ENCODE measurements at regions not wholly inside any gene's neighbourhood (a gene's known extent, or its start where the extent isn't known, plus 50 kb on each side); places are given as distances from the start of the nearest gene placed in this dataset.
"Not testable (repeated sequence)": the region's sequence is repeated elsewhere in the genome, so short reads cannot be mapped to it uniquely, and the experiment has no call there.

DNA sequence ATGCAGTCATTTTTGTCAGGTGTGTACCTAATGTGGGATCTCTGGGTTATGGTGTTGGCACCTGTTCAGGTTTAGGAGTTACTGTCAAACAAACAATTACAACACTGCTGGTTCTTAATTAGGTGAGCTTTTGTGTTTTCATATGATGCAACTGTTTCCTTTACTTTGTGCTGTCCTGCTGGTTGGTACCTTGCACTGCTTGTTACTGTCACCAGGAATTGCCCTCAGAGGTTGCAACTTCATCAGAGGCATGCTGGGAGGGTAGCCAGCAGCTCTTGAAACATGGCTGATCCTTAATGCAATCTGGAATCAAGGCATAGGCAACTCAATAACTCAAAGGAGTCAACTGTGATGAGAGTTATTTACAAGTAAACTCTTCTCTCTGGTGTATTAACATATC is 400.3 kb downstream of the MIAT start:
- DNase-seq (no peak), ATAC-seq (no peak)
- intact Hi-C loops (cut with DNase I, micrococcal nuclease), result no loop called here

DNA sequence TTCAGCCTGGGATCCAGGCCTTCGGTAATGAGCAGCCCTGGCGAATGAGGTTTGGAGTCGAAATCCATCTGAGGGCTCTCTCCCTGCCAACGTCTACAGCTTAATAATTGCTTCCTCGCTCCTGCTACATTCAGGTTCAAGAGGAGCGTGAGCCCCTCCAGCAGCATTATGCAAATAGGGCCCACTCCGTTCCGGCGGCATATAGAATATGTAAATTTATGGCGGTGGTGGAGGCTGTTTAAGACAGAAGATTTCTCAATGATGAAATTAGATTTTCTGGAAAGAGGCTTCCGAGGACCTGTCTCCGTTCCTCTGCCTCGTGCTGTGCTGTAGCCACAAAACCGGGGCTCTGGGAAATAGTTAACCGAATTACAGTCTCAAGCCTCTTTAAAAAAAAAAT is 402.8 kb downstream of the MIAT start:
- intact Hi-C loops (cut with DNase I, micrococcal nuclease), result no loop called here
- no peak for ATAC-seq
- DNase-seq, result no peak

- DNase-seq (no peak), ATAC-seq (no peak)
- intact Hi-C loops (cut with DNase I, micrococcal nuclease), result no loop called here
Observed at GRCh38 chr22:27062910-27063309, 405.5 kb downstream of the MIAT start.

GRCh38 chr22:27063406-27063805 is 406.0 kb downstream of the MIAT start:
- no peak for DNase-seq
- no peak for ATAC-seq
- intact Hi-C loops (cut with DNase I, micrococcal nuclease), result no loop called here

DNA sequence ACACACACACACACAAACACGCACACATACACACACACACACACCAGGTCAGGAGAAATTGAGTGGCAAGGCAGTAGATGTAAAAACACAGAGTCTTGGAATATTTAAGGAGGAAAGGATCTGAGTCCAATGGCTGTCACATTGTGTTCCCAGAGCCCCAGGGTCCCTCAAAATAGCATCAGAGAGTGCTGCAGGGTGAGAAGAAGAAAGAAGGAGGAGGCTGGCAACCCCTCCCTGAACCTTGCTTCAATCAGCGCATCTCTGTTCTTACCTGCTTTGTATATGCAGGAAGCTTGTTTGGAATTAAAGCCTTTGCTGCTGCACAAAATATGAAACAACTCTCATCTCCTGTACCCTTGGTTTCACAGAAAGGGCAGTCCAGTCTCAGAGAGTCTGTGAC is 406.5 kb downstream of the MIAT start:
- intact Hi-C loops (cut with DNase I, micrococcal nuclease), result no loop called here
- DNase-seq, result no peak
- ATAC-seq, result no peak

DNA sequence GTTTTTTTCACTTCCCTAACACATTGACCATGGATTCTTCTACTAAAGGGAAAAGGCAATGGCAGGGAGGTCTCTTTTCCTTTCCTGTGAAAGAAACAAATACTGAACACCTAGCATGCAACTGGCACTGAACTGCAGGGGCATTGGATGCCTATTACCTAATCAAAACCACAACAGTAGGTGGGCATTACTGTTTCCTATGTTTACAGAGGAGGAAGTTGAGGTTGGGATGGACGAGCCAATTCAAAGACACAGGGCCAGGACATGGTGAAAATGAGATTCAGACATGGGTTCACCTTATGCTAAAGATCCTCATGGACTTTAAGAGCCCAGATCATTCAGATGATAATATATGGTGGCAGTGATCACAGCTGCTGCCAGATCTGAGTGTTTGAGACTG is 407.0 kb downstream of the MIAT start:
- ATAC-seq (no peak), DNase-seq (no peak)
- intact Hi-C loops (cut with DNase I, micrococcal nuclease), result no loop called here

DNA sequence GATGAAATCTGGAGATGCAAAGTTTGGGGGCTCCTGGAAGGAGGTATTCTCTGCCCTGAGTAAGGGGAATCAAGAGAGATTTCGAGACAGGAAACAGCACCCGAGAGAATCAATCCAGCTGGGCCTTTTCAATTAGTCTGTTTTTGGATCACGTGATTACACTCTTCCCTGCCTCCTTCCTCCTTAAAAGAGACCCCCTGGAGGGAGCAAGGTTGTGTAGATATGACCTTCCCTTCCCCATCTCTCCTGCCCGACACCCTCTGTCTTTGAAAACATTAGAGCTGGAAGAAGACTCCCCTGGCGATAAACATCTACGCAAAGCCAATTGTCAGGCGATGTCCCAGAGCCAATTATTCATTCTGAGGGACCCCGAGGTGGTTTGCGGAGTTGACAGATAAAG is 407.9 kb downstream of the MIAT start:
- intact Hi-C loops (cut with DNase I, micrococcal nuclease), result no loop called here
- no peak for ATAC-seq
- no peak for DNase-seq

DNA sequence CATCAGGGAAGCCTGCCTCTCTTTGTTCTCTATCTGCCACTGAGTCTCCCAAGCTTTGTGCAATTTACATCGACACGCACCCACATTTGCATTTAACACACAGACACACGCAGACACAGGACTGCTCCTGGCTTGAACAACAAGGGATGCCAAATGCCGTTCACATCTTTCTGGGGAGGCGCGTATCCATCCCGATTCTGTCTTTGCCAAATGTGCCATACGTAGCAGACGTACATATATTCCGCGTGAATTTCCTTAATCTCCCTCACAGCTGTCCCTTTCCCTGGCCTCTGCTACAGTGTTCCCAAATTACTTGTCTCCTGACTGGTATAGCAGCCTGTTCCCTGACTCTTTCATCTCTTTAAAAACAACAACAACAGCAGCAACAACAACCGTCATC is 409.5 kb downstream of the MIAT start:
- ATAC-seq, result no peak
- intact Hi-C loops (cut with DNase I, micrococcal nuclease), result no loop called here
- DNase-seq, result no peak

DNA sequence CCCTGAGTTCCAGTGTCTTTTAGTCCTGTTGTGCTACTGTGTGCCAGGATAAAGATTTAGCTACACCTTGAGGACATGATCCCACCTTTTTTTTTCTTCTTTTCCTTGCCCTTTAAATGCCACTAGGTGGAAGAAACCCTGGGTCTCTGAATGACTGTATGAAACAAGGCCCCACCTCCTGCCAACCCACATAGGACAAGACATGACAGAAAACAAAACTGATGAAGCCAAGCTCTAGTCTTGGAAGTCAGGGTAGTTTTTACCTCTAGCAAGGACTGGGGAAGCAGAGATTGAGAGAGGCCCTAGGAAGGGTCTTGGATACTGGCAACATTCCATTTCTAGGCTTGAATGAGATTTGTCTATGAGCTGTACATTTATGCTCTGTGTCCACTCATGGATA is 410.7 kb downstream of the MIAT start:
- ATAC-seq, result no peak
- no peak for DNase-seq
- intact Hi-C loops (cut with DNase I, micrococcal nuclease), result no loop called here

GRCh38 chr22:27070594-27070993 is 413.2 kb downstream of the MIAT start:
- DNase-seq, result no peak
- intact Hi-C loops (cut with DNase I, micrococcal nuclease), result no loop called here
- no peak for ATAC-seq

- DNase-seq, result no peak
- intact Hi-C loops (cut with DNase I, micrococcal nuclease), result no loop called here
- ATAC-seq, result no peak
Observed at GRCh38 chr22:27073601-27074425, 416.4 kb downstream of the MIAT start.

- DNase-seq (no peak), ATAC-seq (no peak)
Observed at GRCh38 chr22:27075028-27075678, 417.8 kb downstream of the MIAT start.

GRCh38 chr22:27075891-27076290 is 418.5 kb downstream of the MIAT start:
- intact Hi-C loops (cut with DNase I, micrococcal nuclease), result no loop called here

More at GRCh38 chr22:27075028-27075678, 417.8 kb downstream of the MIAT start:
- intact Hi-C loops (cut with DNase I, micrococcal nuclease), result no loop called here

DNA sequence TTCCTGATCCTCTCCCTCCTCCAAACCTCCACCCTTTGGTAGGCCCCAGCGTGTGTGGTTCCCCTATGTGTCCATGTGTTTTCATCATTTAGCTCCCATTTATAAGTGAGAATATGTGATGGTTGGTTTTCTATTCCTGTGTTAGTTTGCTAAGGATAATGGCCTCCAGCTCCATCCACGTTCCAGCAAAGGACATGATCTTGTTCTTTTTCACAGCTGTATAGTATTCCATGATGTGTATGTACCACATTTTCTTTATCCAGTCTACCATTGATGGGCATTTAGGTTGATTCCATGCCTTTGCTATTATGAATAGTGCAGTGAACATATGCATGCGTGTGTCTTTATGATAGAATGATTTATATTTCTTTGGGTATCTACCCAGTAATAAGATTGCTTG is 420.7 kb downstream of the MIAT start:
- intact Hi-C loops (cut with DNase I, micrococcal nuclease); ATAC-seq; DNase-seq: not testable (repeated sequence)

More at GRCh38 chr22:27075891-27076290, 418.5 kb downstream of the MIAT start:
- DNase-seq, result no peak
- no peak for ATAC-seq

GRCh38 chr22:27080036-27080578 is 422.7 kb downstream of the MIAT start:
- DNase-seq, result no peak
- ATAC-seq, result no peak
- intact Hi-C loops (cut with DNase I, micrococcal nuclease), result no loop called here

DNA sequence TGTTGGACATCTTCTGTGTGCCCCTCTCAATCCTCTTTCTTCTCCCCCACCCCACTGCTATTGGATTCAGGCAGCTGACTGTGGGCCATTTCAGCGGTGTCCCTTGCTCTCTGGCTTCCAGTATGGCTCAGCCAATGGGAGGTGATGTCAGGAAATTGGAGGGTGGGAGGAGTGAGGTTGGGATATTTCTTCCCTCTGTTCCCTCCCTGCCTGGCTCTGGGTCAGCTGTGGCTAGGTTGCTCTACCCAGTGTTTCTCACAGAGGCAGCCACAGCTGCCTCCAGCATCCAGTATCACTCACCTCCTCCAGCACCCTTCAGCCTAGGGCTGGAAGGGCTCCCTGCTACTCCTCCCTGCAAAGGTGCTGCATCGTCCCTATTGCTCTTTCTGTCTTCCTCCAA is 423.5 kb downstream of the MIAT start:
- no peak for DNase-seq
- intact Hi-C loops (cut with DNase I, micrococcal nuclease), result no loop called here
- ATAC-seq, result no peak

DNA sequence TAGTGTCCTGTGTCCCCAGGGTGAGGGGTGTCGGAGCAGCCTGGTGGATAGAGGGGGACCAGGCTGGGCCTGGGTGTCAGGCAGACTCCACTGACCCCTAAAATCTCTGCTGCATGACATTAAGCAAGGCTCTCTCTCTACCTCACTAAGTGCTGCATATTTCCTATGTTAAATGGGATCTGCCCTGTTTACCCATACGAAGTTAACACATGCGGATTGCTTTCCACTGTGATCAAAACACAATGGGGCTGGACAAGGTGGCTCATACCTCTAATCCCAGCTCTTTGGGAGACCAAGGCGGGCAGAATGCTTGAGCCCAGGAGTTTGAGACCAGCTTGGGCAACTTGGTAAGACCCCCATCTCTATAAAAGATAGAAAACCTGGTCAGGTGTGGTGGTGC is 426.2 kb downstream of the MIAT start:
- DNase-seq (no peak), ATAC-seq (no peak)
- intact Hi-C loops (cut with DNase I, micrococcal nuclease), result no loop called here

DNA sequence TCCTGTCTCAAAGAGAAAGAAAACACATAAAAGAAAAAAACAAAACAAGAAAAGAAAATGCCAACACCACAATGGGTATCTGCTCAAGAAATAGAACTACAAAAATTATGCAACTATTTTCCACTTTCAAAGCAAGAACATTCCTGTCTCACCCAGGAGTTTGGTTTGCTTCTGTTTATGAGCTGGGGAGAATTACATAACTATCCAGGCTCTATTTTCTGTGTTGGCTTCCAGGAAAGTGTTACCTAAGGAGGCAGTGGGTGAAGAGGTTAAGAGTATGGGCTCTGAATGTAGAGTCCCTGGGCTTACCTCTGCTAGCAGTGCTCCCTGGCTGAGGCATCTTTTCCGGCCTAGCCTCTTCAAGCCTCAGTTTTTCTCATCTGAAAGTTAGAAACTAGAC is 426.7 kb downstream of the MIAT start:
- DNase-seq, result no peak
- no peak for ATAC-seq
- intact Hi-C loops (cut with DNase I, micrococcal nuclease), result no loop called here

DNA sequence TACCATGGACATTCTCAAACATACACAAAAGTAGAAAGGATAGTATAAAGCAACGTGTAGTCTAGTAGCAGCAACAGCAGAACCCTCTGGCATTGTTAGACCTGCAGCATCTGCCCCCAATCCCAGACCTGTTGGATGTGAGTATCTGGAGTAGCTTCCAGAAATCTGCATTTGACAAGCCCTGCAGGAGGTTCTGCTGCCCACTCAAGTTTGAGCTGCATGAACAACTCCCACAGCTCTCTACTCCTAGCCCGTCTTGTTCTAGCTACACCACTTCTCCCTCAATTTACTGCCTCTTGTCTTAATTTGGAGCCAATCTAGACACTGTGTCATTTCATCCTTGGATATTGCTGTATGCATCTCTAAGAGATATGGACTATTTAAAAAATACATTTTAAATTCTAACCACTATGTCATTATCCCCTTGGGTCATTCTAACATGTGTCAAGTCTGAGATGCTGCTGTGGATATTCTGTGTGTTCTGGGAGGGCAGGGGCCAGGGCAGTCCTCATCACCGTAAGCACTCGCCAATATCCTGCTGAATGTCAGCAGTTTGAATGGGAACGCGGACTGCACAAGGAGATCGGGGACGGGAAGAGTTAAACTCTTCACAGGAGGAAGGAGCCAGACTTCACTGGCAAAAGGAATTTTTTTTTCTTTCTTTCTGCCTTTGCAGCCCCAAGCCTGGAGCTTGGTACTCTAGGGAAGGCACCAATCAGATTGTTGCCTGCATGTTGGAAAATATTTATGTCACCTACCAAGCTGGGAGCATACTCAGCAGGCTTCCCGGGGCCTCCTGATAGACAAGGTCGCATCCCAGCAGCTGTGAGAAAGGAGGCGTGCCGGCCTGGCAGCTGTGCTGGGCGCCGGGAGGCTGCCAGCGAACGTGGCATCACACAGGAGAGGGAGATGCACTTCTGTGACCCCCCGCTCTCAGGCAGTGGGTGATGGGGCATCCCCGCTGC is 429.0 kb downstream of the MIAT start:
- no peak for DNase-seq
- intact Hi-C loops (cut with DNase I, micrococcal nuclease), result no loop called here
- ATAC-seq, result no peak

All from left colon (tissue), 2 donors.